ENCODE measurements at regions not wholly inside any gene's neighbourhood (a gene's known extent, or its start where the extent isn't known, plus 50 kb on each side); places are given as distances from the start of the nearest gene placed in this dataset.

- no peak for DNase-seq (ENCODE audit: low spot score)
- peaks cover 2% of the 10 kb centered on the region for H3K27me3 Mint-ChIP-seq (ENCODE audit: unreplicated experiment)
- no peak overlapping the region for H3K4me3 Mint-ChIP-seq (ENCODE audit: unreplicated experiment)
- no peaks in the 10 kb centered on the region for H3K9me3 Mint-ChIP-seq (ENCODE audit: unreplicated experiment)
- no peaks in the 10 kb centered on the region for H3K4me1 Mint-ChIP-seq (ENCODE audit: unreplicated experiment)
- no peak for TF ChIP-seq CTCF (IDR thresholded peaks at IDR 0.05; ENCODE audit: unreplicated experiment)
- H3K36me3 Mint-ChIP-seq (ENCODE audit: low read depth, unreplicated experiment) = no peaks in the 10 kb centered on the region
- no peak overlapping the region for H3K27ac Mint-ChIP-seq (ENCODE audit: unreplicated experiment)
Measured at GRCh38 chr1:30634507-30634906, 88.9 kb downstream of the MATN1 start.

GRCh38 chr1:30633294-30633693 is 90.1 kb downstream of the MATN1 start:
- no peak for DNase-seq (ENCODE audit: low spot score)
- H3K27ac Mint-ChIP-seq (ENCODE audit: unreplicated experiment) = no peak overlapping the region
- TF ChIP-seq CTCF (IDR thresholded peaks at IDR 0.05; ENCODE audit: unreplicated experiment) = no peak
- no peaks in the 10 kb centered on the region for H3K36me3 Mint-ChIP-seq (ENCODE audit: low read depth, unreplicated experiment)
- no peak overlapping the region for H3K4me3 Mint-ChIP-seq (ENCODE audit: unreplicated experiment)
- no peaks in the 10 kb centered on the region for H3K27me3 Mint-ChIP-seq (ENCODE audit: unreplicated experiment)
- H3K4me1 Mint-ChIP-seq (ENCODE audit: unreplicated experiment) = no peaks in the 10 kb centered on the region
- no peaks in the 10 kb centered on the region for H3K9me3 Mint-ChIP-seq (ENCODE audit: unreplicated experiment)

GRCh38 chr1:30632481-30632880 is 90.9 kb downstream of the MATN1 start:
- Mint-ChIP-seq H3K27me3 (ENCODE audit: unreplicated experiment) (no peaks in the 10 kb centered on the region), H3K9me3 (ENCODE audit: unreplicated experiment) (no peaks in the 10 kb centered on the region), H3K4me3 (ENCODE audit: unreplicated experiment) (no peak overlapping the region), H3K36me3 (ENCODE audit: low read depth, unreplicated experiment) (no peaks in the 10 kb centered on the region), H3K4me1 (ENCODE audit: unreplicated experiment) (no peaks in the 10 kb centered on the region), H3K27ac (ENCODE audit: unreplicated experiment) (no peak overlapping the region)
- TF ChIP-seq CTCF (IDR thresholded peaks at IDR 0.05; ENCODE audit: unreplicated experiment) = no peak
- no peak for DNase-seq (ENCODE audit: low spot score)

- no peak for DNase-seq (ENCODE audit: low spot score)
- no peak overlapping the region for H3K4me3 Mint-ChIP-seq (ENCODE audit: unreplicated experiment)
- peaks cover 1% of the 10 kb centered on the region for H3K27me3 Mint-ChIP-seq (ENCODE audit: unreplicated experiment)
- H3K36me3 Mint-ChIP-seq (ENCODE audit: low read depth, unreplicated experiment) = no peaks in the 10 kb centered on the region
- no peak overlapping the region for H3K27ac Mint-ChIP-seq (ENCODE audit: unreplicated experiment)
- no peaks in the 10 kb centered on the region for H3K4me1 Mint-ChIP-seq (ENCODE audit: unreplicated experiment)
- no peak for TF ChIP-seq CTCF (IDR thresholded peaks at IDR 0.05; ENCODE audit: unreplicated experiment)
- no peaks in the 10 kb centered on the region for H3K9me3 Mint-ChIP-seq (ENCODE audit: unreplicated experiment)
Measured at GRCh38 chr1:30631700-30632099, 91.7 kb downstream of the MATN1 start.

GRCh38 chr1:30629501-30629900 is 93.9 kb downstream of the MATN1 start:
- H3K4me3 Mint-ChIP-seq (ENCODE audit: unreplicated experiment) = no peak overlapping the region
- peaks cover 1% of the 10 kb centered on the region for H3K27me3 Mint-ChIP-seq (ENCODE audit: unreplicated experiment)
- H3K27ac Mint-ChIP-seq (ENCODE audit: unreplicated experiment) = no peak overlapping the region
- no peak for DNase-seq (ENCODE audit: low spot score)
- TF ChIP-seq CTCF (IDR thresholded peaks at IDR 0.05; ENCODE audit: unreplicated experiment) = no peak
- H3K9me3 Mint-ChIP-seq (ENCODE audit: unreplicated experiment) = no peaks in the 10 kb centered on the region
- H3K36me3 Mint-ChIP-seq (ENCODE audit: low read depth, unreplicated experiment) = no peaks in the 10 kb centered on the region
- no peaks in the 10 kb centered on the region for H3K4me1 Mint-ChIP-seq (ENCODE audit: unreplicated experiment)

All from endothelial cell (in vitro differentiated cells).